Neural cell (in vitro differentiated cells): ENCODE measurements at regions not wholly inside any gene's neighbourhood (a gene's known extent, or its start where the extent isn't known, plus 50 kb on each side); places are given as distances from the start of the nearest gene placed in this dataset.
"Not testable (repeated sequence)": the region's sequence is repeated elsewhere in the genome, so short reads cannot be mapped to it uniquely, and the experiment has no call there.

Experiments used
- EZH2 ChIP-seq: fragments of 200-600, 300-800 bp; shearing (Covaris generic), sonication (generic); IDR thresholded peaks from 2 replicates; pipeline ENCODE4 v1.6.1; 2014; ENCODE audit warnings: antibody characterized with exemption, low read length, borderline replicate concordance, mild to moderate bottlenecking; ENCODE audit not compliant: insufficient read depth, poor library complexity, severe bottlenecking
- TF ChIP-seq, protein P1 (sequence below): fragments of 450-650 bp; IDR thresholded peaks from 2 replicates; pipeline ENCODE4 v1.5.1; 2014; ENCODE audit warnings: antibody characterized with exemption, mild to moderate bottlenecking, moderate library complexity; ENCODE audit not compliant: poor library complexity, severe bottlenecking

GRCh38 chr17:64776720-64777414 is 114.8 kb upstream of the SMURF2 start:
- TF ChIP-seq EZH2 = not testable (repeated sequence)
- TF ChIP-seq, protein P1, sequence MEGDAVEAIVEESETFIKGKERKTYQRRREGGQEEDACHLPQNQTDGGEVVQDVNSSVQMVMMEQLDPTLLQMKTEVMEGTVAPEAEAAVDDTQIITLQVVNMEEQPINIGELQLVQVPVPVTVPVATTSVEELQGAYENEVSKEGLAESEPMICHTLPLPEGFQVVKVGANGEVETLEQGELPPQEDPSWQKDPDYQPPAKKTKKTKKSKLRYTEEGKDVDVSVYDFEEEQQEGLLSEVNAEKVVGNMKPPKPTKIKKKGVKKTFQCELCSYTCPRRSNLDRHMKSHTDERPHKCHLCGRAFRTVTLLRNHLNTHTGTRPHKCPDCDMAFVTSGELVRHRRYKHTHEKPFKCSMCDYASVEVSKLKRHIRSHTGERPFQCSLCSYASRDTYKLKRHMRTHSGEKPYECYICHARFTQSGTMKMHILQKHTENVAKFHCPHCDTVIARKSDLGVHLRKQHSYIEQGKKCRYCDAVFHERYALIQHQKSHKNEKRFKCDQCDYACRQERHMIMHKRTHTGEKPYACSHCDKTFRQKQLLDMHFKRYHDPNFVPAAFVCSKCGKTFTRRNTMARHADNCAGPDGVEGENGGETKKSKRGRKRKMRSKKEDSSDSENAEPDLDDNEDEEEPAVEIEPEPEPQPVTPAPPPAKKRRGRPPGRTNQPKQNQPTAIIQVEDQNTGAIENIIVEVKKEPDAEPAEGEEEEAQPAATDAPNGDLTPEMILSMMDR = peak; percentile 80
